Breast epithelium (tissue), 4 donors: ENCODE measurements at regions not wholly inside any gene's neighbourhood (a gene's known extent, or its start where the extent isn't known, plus 50 kb on each side); places are given as distances from the start of the nearest gene placed in this dataset.
A peak's percentile ranks its signal among the peaks of the same experiment; 100 is the strongest.

ENCODE experiments used
- DNase-seq, 2 donors: peaks; one replicate each; pipeline ENCODE4 v3.0.0-alpha.2; 2019; ENCODE audit warnings: low spot score in 2 of 2
- H3K27ac ChIP-seq, 2 donors: fragments of 200-600 bp; sonication (generic) in 1 of 2; one replicate each; pipeline ENCODE4 v1.5.1; 2016 to 2019; ENCODE audit warnings: mild to moderate bottlenecking in 1 of 2
- H3K27me3 ChIP-seq, 2 donors: fragments of 200-600 bp; sonication (generic) in 1 of 2; one replicate each; pipeline versions ENCODE4 v1.5.1 to v1.6.0; 2017 to 2019; ENCODE audit warnings: control low read depth in 1 of 2, mild to moderate bottlenecking in 1 of 2
- H3K36me3 ChIP-seq: fragments of 200-600 bp; one replicate; pipeline ENCODE4 v1.5.1; 2019
- H3K4me1 ChIP-seq, 2 donors: fragments of 200-600 bp; sonication (generic); one replicate each; pipeline ENCODE4 v1.5.1; 2016 to 2019; ENCODE audit warnings: control low read depth in 1 of 2
- H3K4me3 ChIP-seq, 3 donors: fragments of 200-600 bp; sonication (generic); 1 replicate in 2 of 3; 2 replicates in 1 of 3; pipeline ENCODE4 v1.5.1; 2016 to 2019; ENCODE audit warnings: mild to moderate bottlenecking in 3 of 3, moderate library complexity in 2 of 3
- H3K9me3 ChIP-seq, 2 donors: fragments of 200-600 bp; sonication (generic) in 1 of 2; one replicate each; pipeline ENCODE4 v1.5.1; 2016 to 2019; ENCODE audit warnings: control low read depth in 1 of 2
- POLR2A ChIP-seq: fragments of 450-650 bp; IDR thresholded peaks from one replicate; pipeline ENCODE4 v1.6.1; 2016; ENCODE audit warnings: antibody characterized with exemption, mild to moderate bottlenecking, moderate library complexity
- POLR2AphosphoS5 ChIP-seq, 3 donors: sonication (generic); formaldehyde crosslinking; IDR thresholded peaks; one replicate each; pipeline ENCODE4 v1.6.1; 2017; ENCODE audit warnings: antibody characterized with exemption in 3 of 3
- intact Hi-C: fragments of 100-400 bp; cut with DNase I; formaldehyde crosslinking; loops from one replicate; pipeline ENCODE4 v1.15.1; 2023; ENCODE audit warnings: low total_unique reads
- TF ChIP-seq, protein P1 (sequence below), 3 donors: fragments of 450-650 bp; IDR thresholded peaks; one replicate each; pipeline ENCODE4 v1.5.1; 2016 to 2017; ENCODE audit warnings: antibody characterized with exemption in 3 of 3, mild to moderate bottlenecking in 3 of 3, moderate library complexity in 3 of 3

DNA sequence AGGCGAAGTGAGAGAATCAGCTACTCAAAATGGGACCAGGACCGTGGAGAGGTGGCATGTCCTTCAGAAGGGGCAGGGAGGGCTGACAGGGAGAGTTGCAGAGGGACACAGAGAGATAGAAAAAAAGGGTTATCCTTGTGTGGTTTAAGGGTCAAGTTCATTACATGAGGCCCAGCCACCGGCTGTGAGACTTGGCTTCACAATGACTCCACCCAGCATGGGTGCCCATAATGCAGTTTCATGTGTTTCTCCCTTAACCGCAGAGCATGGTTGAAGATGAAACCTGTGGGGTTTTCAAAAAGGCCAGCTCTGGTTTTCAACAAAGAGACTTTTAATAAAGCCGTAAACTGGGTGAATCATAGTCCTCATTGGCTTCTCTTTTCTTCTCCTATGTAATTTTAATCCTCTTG lies 164.6 kb downstream of the KLF5 start:
- TF ChIP-seq, protein P1, sequence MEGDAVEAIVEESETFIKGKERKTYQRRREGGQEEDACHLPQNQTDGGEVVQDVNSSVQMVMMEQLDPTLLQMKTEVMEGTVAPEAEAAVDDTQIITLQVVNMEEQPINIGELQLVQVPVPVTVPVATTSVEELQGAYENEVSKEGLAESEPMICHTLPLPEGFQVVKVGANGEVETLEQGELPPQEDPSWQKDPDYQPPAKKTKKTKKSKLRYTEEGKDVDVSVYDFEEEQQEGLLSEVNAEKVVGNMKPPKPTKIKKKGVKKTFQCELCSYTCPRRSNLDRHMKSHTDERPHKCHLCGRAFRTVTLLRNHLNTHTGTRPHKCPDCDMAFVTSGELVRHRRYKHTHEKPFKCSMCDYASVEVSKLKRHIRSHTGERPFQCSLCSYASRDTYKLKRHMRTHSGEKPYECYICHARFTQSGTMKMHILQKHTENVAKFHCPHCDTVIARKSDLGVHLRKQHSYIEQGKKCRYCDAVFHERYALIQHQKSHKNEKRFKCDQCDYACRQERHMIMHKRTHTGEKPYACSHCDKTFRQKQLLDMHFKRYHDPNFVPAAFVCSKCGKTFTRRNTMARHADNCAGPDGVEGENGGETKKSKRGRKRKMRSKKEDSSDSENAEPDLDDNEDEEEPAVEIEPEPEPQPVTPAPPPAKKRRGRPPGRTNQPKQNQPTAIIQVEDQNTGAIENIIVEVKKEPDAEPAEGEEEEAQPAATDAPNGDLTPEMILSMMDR (IDR thresholded peaks at IDR 0.05): no peak
- no peak for TF ChIP-seq POLR2AphosphoS5 (IDR thresholded peaks at IDR 0.05)
- TF ChIP-seq POLR2A: no peak
- intact Hi-C loops: no loop called here

DNA sequence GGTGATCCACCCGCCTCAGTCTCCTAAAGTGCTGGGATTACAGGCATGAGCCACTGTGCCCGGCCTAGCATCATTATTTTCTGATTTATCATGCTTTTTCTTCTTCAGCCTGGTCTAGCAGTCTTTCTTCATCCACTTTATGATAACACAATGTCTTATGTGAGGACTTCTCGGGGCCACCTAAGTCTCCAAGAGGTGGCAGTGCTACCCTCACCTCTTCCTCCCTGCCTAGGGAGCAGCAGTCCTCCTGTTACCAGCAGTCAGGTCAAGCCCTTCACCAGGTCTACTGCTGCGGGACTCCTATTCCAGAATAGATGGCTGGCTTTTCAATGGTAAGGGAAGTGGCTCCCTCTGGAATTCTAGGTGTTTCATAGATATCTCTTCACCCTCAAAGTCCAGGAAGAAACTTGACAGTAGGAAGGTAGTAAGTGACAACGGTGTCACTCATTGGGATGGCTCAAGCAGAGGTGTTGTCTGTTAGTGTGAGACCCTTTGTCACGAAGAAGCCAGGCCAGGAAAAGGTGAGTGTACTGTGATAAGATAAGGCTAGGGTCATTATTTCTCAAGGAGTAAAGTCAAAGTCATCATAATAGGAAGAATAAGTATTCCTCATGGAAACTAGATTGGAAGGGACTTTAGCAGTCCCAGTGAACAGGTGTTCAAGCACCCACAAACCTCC lies 164.0 kb downstream of the KLF5 start:
- Histone ChIP-seq H3K9me3 (no peaks in the 10 kb centered on the region), H3K4me3 (no peak overlapping the region), H3K27me3 (no peaks in the 10 kb centered on the region), H3K4me1 (no peaks in the 10 kb centered on the region), H3K36me3 (no peaks in the 10 kb centered on the region), H3K27ac (no peak overlapping the region)
- TF ChIP-seq, protein P1 (IDR thresholded peaks at IDR 0.05): no peak
- TF ChIP-seq POLR2A: no peak
- no peak for TF ChIP-seq POLR2AphosphoS5 (IDR thresholded peaks at IDR 0.05)
- no peak for DNase-seq
- intact Hi-C loops: no loop called here

More for the DNA sequence above, 164.6 kb downstream of the KLF5 start:
- Histone ChIP-seq H3K27me3 (no peaks in the 10 kb centered on the region), H3K4me3 (no peak overlapping the region), H3K9me3 (no peaks in the 10 kb centered on the region), H3K36me3 (no peaks in the 10 kb centered on the region), H3K27ac (no peak overlapping the region), H3K4me1 (no peaks in the 10 kb centered on the region)
- no peak for DNase-seq

DNA sequence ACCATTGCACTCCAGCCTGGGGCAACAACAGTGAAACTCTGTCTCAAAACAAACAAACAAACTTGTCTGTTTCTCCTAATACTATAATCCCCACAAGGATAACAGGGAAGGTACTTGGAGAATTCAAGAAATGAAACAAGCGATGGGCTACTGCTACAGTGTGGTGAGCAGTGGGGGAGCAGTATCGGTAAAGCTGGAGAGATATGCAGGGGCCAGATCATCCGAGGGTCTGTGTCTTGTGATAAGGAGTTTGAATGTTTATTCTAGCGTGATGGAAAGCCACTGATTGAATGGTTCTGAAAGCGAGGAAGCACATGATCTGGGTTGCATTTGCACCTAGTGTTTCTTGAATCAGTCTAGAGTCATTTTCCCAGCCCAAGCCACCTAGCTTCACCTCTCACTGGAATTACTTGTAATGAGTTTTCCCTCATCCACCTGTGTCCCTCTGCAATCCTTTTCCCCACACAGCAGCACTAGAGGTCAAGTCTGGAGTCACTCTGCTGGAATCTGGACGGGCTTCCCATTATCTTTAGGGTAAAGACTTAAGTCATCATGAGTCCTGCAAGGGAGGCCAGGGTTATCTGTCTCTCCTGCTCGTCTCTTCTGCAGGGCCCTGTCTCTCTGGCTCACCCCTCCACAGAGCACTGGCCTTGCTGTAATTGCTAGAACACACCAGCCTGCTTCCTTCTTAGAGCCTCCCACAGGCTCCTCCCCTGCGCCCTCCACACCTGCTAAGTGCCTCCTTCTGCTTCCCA lies 162.3 kb downstream of the KLF5 start:
- H3K27ac ChIP-seq: no peak overlapping the region
- no peaks in the 10 kb centered on the region for H3K4me1 ChIP-seq
- no peak for DNase-seq
- TF ChIP-seq POLR2A: no peak
- TF ChIP-seq, protein P1 (IDR thresholded peaks at IDR 0.05): no peak
- no peak for TF ChIP-seq POLR2AphosphoS5 (IDR thresholded peaks at IDR 0.05)
- H3K4me3 ChIP-seq: no peak overlapping the region
- H3K27me3 ChIP-seq: no peaks in the 10 kb centered on the region
- intact Hi-C loops: no loop called here
- H3K9me3 ChIP-seq: no peaks in the 10 kb centered on the region
- H3K36me3 ChIP-seq: no peaks in the 10 kb centered on the region

DNA sequence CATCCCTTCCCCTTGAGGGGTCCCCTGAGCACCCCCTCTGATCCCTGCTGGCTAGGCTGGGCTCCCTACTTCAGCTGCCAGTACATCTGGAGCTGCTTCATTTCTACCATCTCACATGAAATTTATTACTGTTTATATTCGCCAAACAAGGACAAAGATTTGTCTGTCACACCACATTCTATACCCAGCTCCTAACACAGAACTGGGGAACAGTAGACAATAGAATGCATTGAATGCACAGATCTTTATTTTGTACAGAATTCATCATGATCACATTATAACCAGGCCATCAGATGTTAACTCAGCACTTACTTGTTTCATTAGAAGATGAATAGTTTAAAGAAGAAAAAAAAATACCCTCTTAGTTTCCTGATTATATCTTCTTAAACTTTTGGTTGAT lies 159.4 kb downstream of the KLF5 start:
- intact Hi-C loops: no loop called here
- H3K4me1 ChIP-seq: no peaks in the 10 kb centered on the region
- TF ChIP-seq POLR2A: no peak
- TF ChIP-seq, protein P1 (IDR thresholded peaks at IDR 0.05): no peak
- TF ChIP-seq POLR2AphosphoS5 (IDR thresholded peaks at IDR 0.05): no peak
- no peak overlapping the region for H3K4me3 ChIP-seq
- DNase-seq: no peak
- no peaks in the 10 kb centered on the region for H3K27me3 ChIP-seq
- H3K27ac ChIP-seq: no peak overlapping the region
- H3K9me3 ChIP-seq: no peaks in the 10 kb centered on the region
- no peaks in the 10 kb centered on the region for H3K36me3 ChIP-seq

DNA sequence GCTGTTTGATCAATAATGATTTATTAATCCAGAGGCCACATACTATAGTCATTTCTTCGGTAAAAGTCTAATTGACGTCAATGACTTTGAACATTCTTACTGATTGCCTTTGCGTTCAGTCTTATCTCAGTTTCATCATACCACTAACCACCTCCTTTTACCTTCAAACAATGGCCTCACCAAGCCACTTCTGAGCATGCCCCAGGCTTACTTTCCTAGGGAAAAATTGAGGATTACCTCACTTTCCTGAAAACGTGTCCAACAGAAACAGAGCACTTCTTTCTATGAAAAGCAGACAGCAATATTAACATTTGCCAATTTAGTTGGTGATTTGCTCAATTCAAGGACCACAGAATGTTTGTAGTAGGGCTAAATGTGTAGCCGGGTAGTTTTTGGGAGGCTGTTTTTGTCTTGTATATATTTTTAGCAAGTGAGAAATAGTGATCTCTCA lies 157.6 kb downstream of the KLF5 start:
- TF ChIP-seq POLR2AphosphoS5 (IDR thresholded peaks at IDR 0.05): peak in 1 of 3 donors; percentile 14
- TF ChIP-seq, protein P1 (IDR thresholded peaks at IDR 0.05): no peak
- no peak for TF ChIP-seq POLR2A
- no peaks in the 10 kb centered on the region for H3K4me1 ChIP-seq
- peak overlapping the region; percentile 53 to 57 for H3K27ac ChIP-seq
- no peak overlapping the region for H3K4me3 ChIP-seq
- intact Hi-C loops: no loop called here
- peak in 1 of 2 donors; percentile 35 for DNase-seq
- H3K9me3 ChIP-seq: no peaks in the 10 kb centered on the region
- H3K27me3 ChIP-seq: no peaks in the 10 kb centered on the region
- no peaks in the 10 kb centered on the region for H3K36me3 ChIP-seq
